ENCODE measurements at regions not wholly inside any gene's neighbourhood (a gene's known extent, or its start where the extent isn't known, plus 50 kb on each side); places are given as distances from the start of the nearest gene placed in this dataset.

- DNase-seq (ENCODE audit: low spot score), result no peak
- POLR2A ChIA-PET (ENCODE audit: low non-redundant PET), result no interaction called here
- TF ChIP-seq CTCF (conservative IDR thresholded peaks at IDR 0.05; ENCODE audit: low read depth), result no peak
- no peak overlapping the region for H3K27ac ChIP-seq
- CTCF ChIA-PET, result no interaction called here
These were observed 67.1 kb downstream of the HDGFL1 start for GRCh38 chr6:22636452-22636851.

GRCh38 chr6:22637782-22638181 is 68.4 kb downstream of the HDGFL1 start:
- H3K27ac ChIP-seq, result no peak overlapping the region
- CTCF ChIA-PET, result interaction anchor here (0.7 kb wide), 1 partner anchor 9 kb away, joined by 4 read pairs; no protein-coding TSS in a partner anchor
- TF ChIP-seq CTCF (conservative IDR thresholded peaks at IDR 0.05; ENCODE audit: low read depth), result no peak
- POLR2A ChIA-PET (ENCODE audit: low non-redundant PET), result no interaction called here
- no peak for DNase-seq (ENCODE audit: low spot score)

DNA sequence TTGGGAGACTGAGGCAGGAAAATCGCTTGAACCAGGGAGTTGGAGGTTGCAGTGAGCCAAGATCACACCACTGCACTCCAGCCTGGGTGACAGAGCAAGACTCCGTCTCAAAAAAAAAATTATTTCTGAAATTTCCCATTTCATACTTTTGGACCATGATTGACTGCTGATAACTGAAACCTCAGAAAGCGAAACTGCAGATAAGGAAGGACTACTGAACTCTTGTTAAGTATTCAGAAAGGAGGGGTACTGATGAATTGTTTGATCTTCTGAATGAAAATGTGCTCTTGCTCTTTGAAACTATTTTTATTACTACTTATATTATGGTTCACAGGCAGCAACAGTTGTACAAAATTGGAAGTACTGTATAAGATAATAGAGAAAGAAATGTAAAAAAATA is 69.0 kb downstream of the HDGFL1 start:
- DNase-seq (ENCODE audit: low spot score), result no peak
- ChIA-PET CTCF (no interaction called here), POLR2A (ENCODE audit: low non-redundant PET) (no interaction called here)
- H3K27ac ChIP-seq, result no peak overlapping the region
- no peak for TF ChIP-seq CTCF (conservative IDR thresholded peaks at IDR 0.05; ENCODE audit: low read depth)

GRCh38 chr6:22642254-22642653 is 72.9 kb downstream of the HDGFL1 start:
- CTCF ChIA-PET, result no interaction called here
- H3K27ac ChIP-seq, result no peak overlapping the region
- no peak for TF ChIP-seq CTCF (conservative IDR thresholded peaks at IDR 0.05; ENCODE audit: low read depth)
- POLR2A ChIA-PET (ENCODE audit: low non-redundant PET), result no interaction called here
- no peak for DNase-seq (ENCODE audit: low spot score)

DNA sequence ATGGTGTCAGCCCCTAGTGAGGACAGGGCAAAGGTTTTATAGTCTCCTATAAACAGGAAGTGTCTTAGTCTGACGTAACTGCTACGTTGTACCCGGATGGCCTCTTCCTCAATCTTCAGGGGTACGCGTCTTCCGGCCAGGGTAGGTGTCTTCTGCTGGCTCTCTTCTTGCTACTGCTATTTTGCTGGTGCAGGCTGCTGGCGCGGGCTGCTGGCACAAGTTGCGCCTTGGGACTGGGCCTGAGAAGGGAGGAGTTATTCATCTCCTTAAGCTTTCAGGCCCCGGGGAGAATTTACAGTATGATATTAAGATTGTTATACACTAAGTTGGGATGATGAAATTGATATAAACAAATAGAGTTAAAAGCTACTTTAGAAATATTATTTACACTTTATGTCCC is 74.4 kb downstream of the HDGFL1 start:
- H3K27ac ChIP-seq, result no peak overlapping the region
- POLR2A ChIA-PET (ENCODE audit: low non-redundant PET), result no interaction called here
- CTCF ChIA-PET, result interaction anchor here (0.6 kb wide), 1 partner anchor 443 kb away, joined by 3 read pairs; no protein-coding TSS in a partner anchor
- TF ChIP-seq CTCF (conservative IDR thresholded peaks at IDR 0.05; ENCODE audit: low read depth), result no peak
- no peak for DNase-seq (ENCODE audit: low spot score)

DNA sequence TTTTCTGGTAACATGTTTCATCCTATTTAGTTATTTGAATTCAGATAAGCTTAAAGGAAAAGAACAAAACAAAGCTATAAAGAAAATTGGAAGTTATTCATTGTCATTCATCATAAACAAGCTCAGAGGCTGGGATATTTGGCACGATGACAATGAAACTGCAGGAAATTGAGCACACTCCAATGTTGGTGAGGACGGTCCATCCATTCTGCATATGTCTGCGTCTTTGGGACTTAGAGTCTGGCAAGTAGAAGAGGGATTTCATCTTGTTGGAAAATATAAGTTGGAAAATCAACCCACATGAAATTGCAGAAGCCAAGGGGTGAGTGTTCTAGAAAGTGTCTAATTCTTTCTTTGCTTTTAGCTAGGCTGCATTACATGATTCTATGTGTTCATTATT is 78.4 kb downstream of the HDGFL1 start:
- POLR2A ChIA-PET (ENCODE audit: low non-redundant PET), result no interaction called here
- no peak for TF ChIP-seq CTCF (conservative IDR thresholded peaks at IDR 0.05; ENCODE audit: low read depth)
- DNase-seq (ENCODE audit: low spot score), result no peak
- no peak overlapping the region for H3K27ac ChIP-seq
- CTCF ChIA-PET, result no interaction called here

DNA sequence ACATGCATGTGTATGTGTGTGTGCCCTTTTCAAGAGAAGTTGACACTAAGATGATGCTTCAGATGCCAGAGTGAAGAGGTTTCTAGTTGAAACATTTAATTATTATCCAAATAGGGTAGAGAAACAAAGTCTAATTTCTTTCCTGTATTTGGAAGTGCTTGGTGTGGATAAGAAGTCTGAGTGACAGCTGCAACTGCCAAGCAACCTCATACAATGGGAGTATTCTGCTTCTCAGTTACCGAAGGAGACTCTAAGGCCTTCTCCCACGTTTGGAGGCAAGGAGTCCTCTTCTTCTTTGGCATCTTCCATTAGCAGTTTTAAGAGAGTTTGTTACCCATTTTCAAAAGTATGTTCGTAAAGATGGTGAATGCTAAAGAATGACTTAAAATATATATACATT is 82.4 kb downstream of the HDGFL1 start:
- CTCF ChIA-PET, result no interaction called here

More for the DNA sequence above, 82.4 kb downstream of the HDGFL1 start:
- no peak overlapping the region for H3K27ac ChIP-seq
- no peak for DNase-seq (ENCODE audit: low spot score)
- no peak for TF ChIP-seq CTCF (conservative IDR thresholded peaks at IDR 0.05; ENCODE audit: low read depth)
- POLR2A ChIA-PET (ENCODE audit: low non-redundant PET), result no interaction called here
